Parathyroid adenoma (tissue), 2 donors: ENCODE measurements at regions not wholly inside any gene's neighbourhood (a gene's known extent, or its start where the extent isn't known, plus 50 kb on each side); places are given as distances from the start of the nearest gene placed in this dataset.

Experiments used
- H2AFZ ChIP-seq: fragments of 300-600 bp; sonication (generic); one replicate; pipeline ENCODE4 v1.7.0; 2017; ENCODE audit warnings: antibody characterized with exemption, mild to moderate bottlenecking
- H3K27ac ChIP-seq: fragments of 300-600 bp; sonication (generic); one replicate; pipeline ENCODE4 v1.7.0; 2017
- H3K27me3 ChIP-seq: fragments of 300-600 bp; sonication (generic); one replicate; pipeline ENCODE4 v1.7.0; 2017; ENCODE audit warnings: low read length; ENCODE audit not compliant: control insufficient read depth, insufficient read depth
- H3K36me3 ChIP-seq: fragments of 300-600 bp; sonication (generic); one replicate; pipeline ENCODE4 v1.7.0; 2017; ENCODE audit warnings: low read length; ENCODE audit not compliant: control insufficient read depth, insufficient read depth
- H3K4me1 ChIP-seq: fragments of 300-600 bp; sonication (generic); one replicate; pipeline ENCODE4 v1.7.0; 2017; ENCODE audit warnings: control low read depth
- H3K4me2 ChIP-seq: fragments of 300-600 bp; sonication (generic); one replicate; pipeline ENCODE4 v1.7.0; 2017; ENCODE audit warnings: low read length
- H3K4me3 ChIP-seq: fragments of 300-600 bp; sonication (generic); one replicate; pipeline ENCODE4 v1.7.0; 2017; ENCODE audit warnings: low read depth, low read length
- H3K79me2 ChIP-seq: fragments of 300-600 bp; sonication (generic); one replicate; pipeline ENCODE4 v1.7.0; 2017; ENCODE audit warnings: control low read depth
- H3K9ac ChIP-seq: fragments of 300-600 bp; sonication (generic); one replicate; pipeline ENCODE4 v1.7.0; 2017; ENCODE audit warnings: mild to moderate bottlenecking
- H3K9me3 ChIP-seq: fragments of 300-600 bp; sonication (generic); one replicate; pipeline ENCODE4 v1.7.0; 2017; ENCODE audit warnings: low read length; ENCODE audit not compliant: control insufficient read depth
- CTCF ChIP-seq: fragments of 300-600 bp; sonication (generic); IDR thresholded peaks from one replicate; pipeline ENCODE4 v1.7.0; 2017; ENCODE audit warnings: antibody characterized with exemption, mild to moderate bottlenecking
- donor health status: primary hyperparathyroidism.

- Histone ChIP-seq H3K9ac (no peak overlapping the region), H3K4me3 (no peak overlapping the region), H3K4me2 (no peak overlapping the region), H3K4me1 (no peaks in the 10 kb centered on the region), H3K36me3 (no peaks in the 10 kb centered on the region), H3K9me3 (no peaks in the 10 kb centered on the region), H3K27me3 (no peaks in the 10 kb centered on the region), H2AFZ (no peak overlapping the region), H3K27ac (no peak overlapping the region), H3K79me2 (no peaks in the 10 kb centered on the region)
- TF ChIP-seq CTCF, result no peak
Observed at GRCh38 chr14:85996551-85996950, 466.6 kb downstream of the FLRT2 start.

- Histone ChIP-seq H3K4me3 (no peak overlapping the region), H2AFZ (no peak overlapping the region), H3K27ac (no peak overlapping the region), H3K27me3 (no peaks in the 10 kb centered on the region), H3K79me2 (no peaks in the 10 kb centered on the region), H3K36me3 (no peaks in the 10 kb centered on the region), H3K9ac (no peak overlapping the region), H3K9me3 (no peaks in the 10 kb centered on the region), H3K4me2 (no peak overlapping the region), H3K4me1 (no peaks in the 10 kb centered on the region)
- no peak for TF ChIP-seq CTCF
Observed at GRCh38 chr14:85991156-85991555, 461.2 kb downstream of the FLRT2 start.

GRCh38 chr14:85987907-85988306, 458.0 kb downstream of the FLRT2 start:
- Histone ChIP-seq H3K27ac (no peak overlapping the region), H3K4me1 (no peaks in the 10 kb centered on the region), H3K9ac (no peak overlapping the region), H3K4me2 (no peak overlapping the region), H3K4me3 (no peak overlapping the region), H3K79me2 (no peaks in the 10 kb centered on the region), H2AFZ (no peak overlapping the region), H3K36me3 (no peaks in the 10 kb centered on the region), H3K27me3 (no peaks in the 10 kb centered on the region), H3K9me3 (no peaks in the 10 kb centered on the region)
- no peak for TF ChIP-seq CTCF

- no peak overlapping the region for H3K4me2 ChIP-seq
- H3K79me2 ChIP-seq, result no peaks in the 10 kb centered on the region
- H3K9me3 ChIP-seq, result no peaks in the 10 kb centered on the region
- no peak for TF ChIP-seq CTCF
- no peaks in the 10 kb centered on the region for H3K27me3 ChIP-seq
- no peaks in the 10 kb centered on the region for H3K4me1 ChIP-seq
- H2AFZ ChIP-seq, result no peak overlapping the region
- H3K27ac ChIP-seq, result no peak overlapping the region
- H3K36me3 ChIP-seq, result no peaks in the 10 kb centered on the region
- H3K9ac ChIP-seq, result no peak overlapping the region
- H3K4me3 ChIP-seq, result no peak overlapping the region
Observed at GRCh38 chr14:85987292-85987691, 457.3 kb downstream of the FLRT2 start.

GRCh38 chr14:85978582-85979250, 448.8 kb downstream of the FLRT2 start:
- Histone ChIP-seq H3K27ac (no peak overlapping the region), H3K27me3 (no peaks in the 10 kb centered on the region), H3K79me2 (no peaks in the 10 kb centered on the region), H3K4me2 (no peak overlapping the region), H3K36me3 (no peaks in the 10 kb centered on the region), H3K9ac (no peak overlapping the region), H3K4me1 (no peaks in the 10 kb centered on the region), H3K4me3 (no peak overlapping the region), H2AFZ (no peak overlapping the region), H3K9me3 (no peaks in the 10 kb centered on the region)
- no peak for TF ChIP-seq CTCF
